Testis (tissue), 2 donors: ENCODE measurements at regions not wholly inside any gene's neighbourhood (a gene's known extent, or its start where the extent isn't known, plus 50 kb on each side); places are given as distances from the start of the nearest gene placed in this dataset.

Source experiments
- CTCF ChIP-seq, 3 experiments: fragments of 450-650 bp in 2 of 3; fragments of 200-600 bp in 1 of 3; sonication (generic) in 1 of 3; IDR thresholded peaks; one replicate each; pipeline ENCODE4 v1.5.1; 2016 to 2019; ENCODE audit warnings: antibody characterized with exemption in 3 of 3, mild to moderate bottlenecking in 2 of 3, moderate library complexity in 1 of 3
- POLR2A ChIP-seq: fragments of 450-650 bp; IDR thresholded peaks from one replicate; pipeline ENCODE4 v1.6.1; 2017; ENCODE audit warnings: antibody characterized with exemption, mild to moderate bottlenecking, moderate library complexity

- TF ChIP-seq POLR2A (no peak), CTCF (IDR thresholded peaks at IDR 0.05) (no peak)
Measured at GRCh38 chr4:102422843-102423242, 77.6 kb upstream of the SLC39A8 start.
